ENCODE measurements at regions not wholly inside any gene's neighbourhood (a gene's known extent, or its start where the extent isn't known, plus 50 kb on each side); places are given as distances from the start of the nearest gene placed in this dataset.
"Not testable (repeated sequence)": the region's sequence is repeated elsewhere in the genome, so short reads cannot be mapped to it uniquely, and the experiment has no call there.

GRCh38 chr10:3263747-3264146 lies 91.2 kb upstream of the PITRM1 start:
- no peaks in the 10 kb centered on the region for H3K4me1 ChIP-seq (ENCODE audit: control insufficient read depth, insufficient read depth, low read length)
- intact Hi-C loops (cut with DNase I) = no loop called here
- H3K9me3 ChIP-seq (ENCODE audit: control insufficient read depth, low read length) = no peaks in the 10 kb centered on the region
- no peak overlapping the region for H3K4me3 ChIP-seq (ENCODE audit: low read length)
- DNase-seq = no peak
- H3K27ac ChIP-seq (ENCODE audit: low read length) = peak overlapping the region; percentile 13
- no peaks in the 10 kb centered on the region for H3K27me3 ChIP-seq (ENCODE audit: control insufficient read depth, insufficient read depth)
- 90% methylated on average over 12 of the region's 12 CpGs for WGBS
- ATAC-seq = no peak

- no peak for DNase-seq
- H3K9me3 ChIP-seq (ENCODE audit: control insufficient read depth, low read length) = no peaks in the 10 kb centered on the region
- no peak for ATAC-seq
- intact Hi-C loops (cut with DNase I) = no loop called here
- H3K27ac ChIP-seq (ENCODE audit: low read length) = no peak overlapping the region
- H3K27me3 ChIP-seq (ENCODE audit: control insufficient read depth, insufficient read depth) = no peaks in the 10 kb centered on the region
- H3K4me3 ChIP-seq (ENCODE audit: low read length) = no peak overlapping the region
- no peaks in the 10 kb centered on the region for H3K4me1 ChIP-seq (ENCODE audit: control insufficient read depth, insufficient read depth, low read length)
- WGBS = 54% methylated on average over 3 of the region's 3 CpGs
Observed at GRCh38 chr10:3263082-3263481, 90.5 kb upstream of the PITRM1 start.

GRCh38 chr10:3261921-3262320 lies 89.3 kb upstream of the PITRM1 start:
- Histone ChIP-seq H3K4me1 (ENCODE audit: control insufficient read depth, insufficient read depth, low read length) (no peaks in the 10 kb centered on the region), H3K9me3 (ENCODE audit: control insufficient read depth, low read length) (no peaks in the 10 kb centered on the region), H3K27me3 (ENCODE audit: control insufficient read depth, insufficient read depth) (no peaks in the 10 kb centered on the region), H3K4me3 (ENCODE audit: low read length) (no peak overlapping the region), H3K27ac (ENCODE audit: low read length) (no peak overlapping the region)
- intact Hi-C loops (cut with DNase I) = no loop called here
- DNase-seq = no peak
- ATAC-seq = no peak
- WGBS = 56% methylated on average over 5 of the region's 5 CpGs

GRCh38 chr10:3260066-3260834 lies 87.7 kb upstream of the PITRM1 start:
- ATAC-seq (no peak), DNase-seq (no peak)
- Histone ChIP-seq H3K27ac (ENCODE audit: low read length) (no peak overlapping the region), H3K9me3 (ENCODE audit: control insufficient read depth, low read length) (no peaks in the 10 kb centered on the region), H3K4me3 (ENCODE audit: low read length) (no peak overlapping the region), H3K27me3 (ENCODE audit: control insufficient read depth, insufficient read depth) (no peaks in the 10 kb centered on the region), H3K4me1 (ENCODE audit: control insufficient read depth, insufficient read depth, low read length) (no peaks in the 10 kb centered on the region)
- intact Hi-C loops (cut with DNase I) = no loop called here
- 94% methylated on average over 18 of the region's 18 CpGs for whole genome bisulfite sequencing

GRCh38 chr10:3259499-3259898 lies 86.9 kb upstream of the PITRM1 start:
- no peaks in the 10 kb centered on the region for H3K27me3 ChIP-seq (ENCODE audit: control insufficient read depth, insufficient read depth)
- H3K9me3 ChIP-seq (ENCODE audit: control insufficient read depth, low read length) = no peaks in the 10 kb centered on the region
- no peak for ATAC-seq
- DNase-seq = no peak
- WGBS = 96% methylated on average over 11 of the region's 11 CpGs
- intact Hi-C loops (cut with DNase I) = no loop called here
- H3K4me3 ChIP-seq (ENCODE audit: low read length) = no peak overlapping the region
- H3K4me1 ChIP-seq (ENCODE audit: control insufficient read depth, insufficient read depth, low read length) = no peaks in the 10 kb centered on the region
- no peak overlapping the region for H3K27ac ChIP-seq (ENCODE audit: low read length)

GRCh38 chr10:3258394-3258793 lies 85.8 kb upstream of the PITRM1 start:
- no peaks in the 10 kb centered on the region for H3K4me1 ChIP-seq (ENCODE audit: control insufficient read depth, insufficient read depth, low read length)
- no peaks in the 10 kb centered on the region for H3K27me3 ChIP-seq (ENCODE audit: control insufficient read depth, insufficient read depth)
- intact Hi-C loops (cut with DNase I) = no loop called here
- 70% methylated on average over 7 of the region's 7 CpGs for WGBS
- no peak for ATAC-seq
- H3K27ac ChIP-seq (ENCODE audit: low read length) = no peak overlapping the region
- no peak for DNase-seq
- H3K4me3 ChIP-seq (ENCODE audit: low read length) = no peak overlapping the region
- H3K9me3 ChIP-seq (ENCODE audit: control insufficient read depth, low read length) = no peaks in the 10 kb centered on the region

- H3K27ac ChIP-seq (ENCODE audit: low read length) = no peak overlapping the region
- no peak for DNase-seq
- no peaks in the 10 kb centered on the region for H3K9me3 ChIP-seq (ENCODE audit: control insufficient read depth, low read length)
- no peaks in the 10 kb centered on the region for H3K27me3 ChIP-seq (ENCODE audit: control insufficient read depth, insufficient read depth)
- intact Hi-C loops (cut with DNase I) = no loop called here
- WGBS = 90% methylated on average over 4 of the region's 4 CpGs
- no peak for ATAC-seq
- H3K4me1 ChIP-seq (ENCODE audit: control insufficient read depth, insufficient read depth, low read length) = no peaks in the 10 kb centered on the region
- no peak overlapping the region for H3K4me3 ChIP-seq (ENCODE audit: low read length)
Observed at GRCh38 chr10:3255616-3256015, 83.0 kb upstream of the PITRM1 start.

GRCh38 chr10:3255075-3255474 lies 82.5 kb upstream of the PITRM1 start:
- Histone ChIP-seq H3K9me3 (ENCODE audit: control insufficient read depth, low read length) (no peaks in the 10 kb centered on the region), H3K4me3 (ENCODE audit: low read length) (no peak overlapping the region), H3K27ac (ENCODE audit: low read length) (no peak overlapping the region), H3K4me1 (ENCODE audit: control insufficient read depth, insufficient read depth, low read length) (no peaks in the 10 kb centered on the region), H3K27me3 (ENCODE audit: control insufficient read depth, insufficient read depth) (no peaks in the 10 kb centered on the region)
- 92% methylated on average over 5 of the region's 5 CpGs for WGBS
- ATAC-seq (no peak), DNase-seq (no peak)
- intact Hi-C loops (cut with DNase I) = no loop called here

GRCh38 chr10:3253974-3254373 lies 81.4 kb upstream of the PITRM1 start:
- WGBS = 97% methylated on average over 3 of the region's 3 CpGs
- intact Hi-C loops (cut with DNase I); H3K9me3 ChIP-seq (ENCODE audit: control insufficient read depth, low read length); H3K4me1 ChIP-seq (ENCODE audit: control insufficient read depth, insufficient read depth, low read length); H3K27ac ChIP-seq (ENCODE audit: low read length); H3K4me3 ChIP-seq (ENCODE audit: low read length); H3K27me3 ChIP-seq (ENCODE audit: control insufficient read depth, insufficient read depth); ATAC-seq; DNase-seq: not testable (repeated sequence)

- no peak for ATAC-seq
Observed at GRCh38 chr10:3251172-3251571, 78.6 kb upstream of the PITRM1 start.

GRCh38 chr10:3249307-3249889 lies 76.8 kb upstream of the PITRM1 start:
- DNase-seq (no peak), ATAC-seq (no peak)
- WGBS = 71% methylated on average over 5 of the region's 5 CpGs
- H3K9me3 ChIP-seq (ENCODE audit: control insufficient read depth, low read length) = no peaks in the 10 kb centered on the region
- H3K4me3 ChIP-seq (ENCODE audit: low read length) = no peak overlapping the region
- H3K27ac ChIP-seq (ENCODE audit: low read length) = no peak overlapping the region
- intact Hi-C loops (cut with DNase I) = loop anchor here in 1 of 4 donors (10.0 kb wide), 1 partner anchor 535 kb away; the partner anchor contains the start of gene KLF6
- no peaks in the 10 kb centered on the region for H3K4me1 ChIP-seq (ENCODE audit: control insufficient read depth, insufficient read depth, low read length)
- H3K27me3 ChIP-seq (ENCODE audit: control insufficient read depth, insufficient read depth) = no peaks in the 10 kb centered on the region

More at GRCh38 chr10:3251172-3251571, 78.6 kb upstream of the PITRM1 start:
- WGBS = 92% methylated on average over 10 of the region's 10 CpGs
- intact Hi-C loops (cut with DNase I) = no loop called here
- Histone ChIP-seq H3K27ac (ENCODE audit: low read length) (no peak overlapping the region), H3K27me3 (ENCODE audit: control insufficient read depth, insufficient read depth) (no peaks in the 10 kb centered on the region), H3K4me3 (ENCODE audit: low read length) (no peak overlapping the region), H3K4me1 (ENCODE audit: control insufficient read depth, insufficient read depth, low read length) (no peaks in the 10 kb centered on the region), H3K9me3 (ENCODE audit: control insufficient read depth, low read length) (no peaks in the 10 kb centered on the region)
- DNase-seq = no peak
